Type B pancreatic cell (in vitro differentiated cells): ENCODE measurements at regions not wholly inside any gene's neighbourhood (a gene's known extent, or its start where the extent isn't known, plus 50 kb on each side); places are given as distances from the start of the nearest gene placed in this dataset.
A peak's percentile ranks its signal among the peaks of the same experiment; 100 is the strongest.

Source experiments
- DNase-seq: peaks from one replicate; pipeline ENCODE4 v3.0.0; 2021; ENCODE audit warnings: mixed read lengths; ENCODE audit not compliant: unreplicated experiment; ENCODE audit errors: extremely low spot score
- H3K27ac Mint-ChIP-seq: 2 replicates; pipeline ENCODE4 v1.8.0; 2021; ENCODE audit warnings: mild to moderate bottlenecking, mixed read lengths
- H3K27me3 Mint-ChIP-seq: 2 replicates; pipeline ENCODE4 v1.8.0; 2021; ENCODE audit warnings: mixed read lengths
- H3K36me3 Mint-ChIP-seq: 2 replicates; pipeline ENCODE4 v1.8.0; 2021; ENCODE audit warnings: mixed read lengths
- H3K4me1 Mint-ChIP-seq: one replicate; pipeline ENCODE4 v1.8.0; 2021; ENCODE audit warnings: mixed read lengths; ENCODE audit not compliant: unreplicated experiment
- H3K4me3 Mint-ChIP-seq: 2 replicates; pipeline ENCODE4 v1.8.0; 2021; ENCODE audit warnings: mild to moderate bottlenecking, mixed read lengths
- H3K9me3 Mint-ChIP-seq: 2 replicates; pipeline ENCODE4 v1.8.0; 2021; ENCODE audit warnings: mixed read lengths
- CTCF ChIP-seq: fragments of 200-600 bp; sonication (generic); conservative IDR thresholded peaks from 2 replicates; pipeline ENCODE4 v1.5.0; 2021; ENCODE audit warnings: antibody characterized with exemption, mild to moderate bottlenecking

- Mint-ChIP-seq H3K36me3 (no peaks in the 10 kb centered on the region), H3K9me3 (no peaks in the 10 kb centered on the region), H3K27me3 (peaks cover 10% of the 10 kb centered on the region), H3K4me3 (peak overlapping the region; percentile 34), H3K27ac (no peak overlapping the region), H3K4me1 (peaks cover 10% of the 10 kb centered on the region)
- DNase-seq, result no peak
- TF ChIP-seq CTCF, result no peak
These were observed 54.9 kb upstream of the BACE2 start for GRCh38 chr21:41112740-41113692.

DNA sequence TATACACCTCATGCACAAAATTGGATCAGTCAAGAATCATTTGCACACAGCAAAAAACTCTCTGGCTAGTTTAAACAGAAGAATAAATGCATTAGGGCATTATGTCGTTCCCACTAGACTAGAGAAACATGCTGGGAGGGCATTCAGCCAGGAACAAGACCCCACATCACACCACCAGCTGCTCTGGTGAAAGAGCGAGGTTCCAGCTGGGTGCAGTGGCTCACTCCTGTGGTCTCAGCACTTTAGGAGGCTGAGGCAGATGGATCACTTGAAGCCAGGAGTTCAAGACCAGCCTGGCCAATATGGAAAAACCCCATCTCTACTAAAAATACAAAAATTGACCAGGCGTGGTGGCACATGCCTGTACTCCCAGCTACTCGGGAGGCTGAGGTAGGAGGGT is 52.1 kb upstream of the BACE2 start:
- Mint-ChIP-seq H3K9me3 (no peaks in the 10 kb centered on the region), H3K27me3 (peaks cover 17% of the 10 kb centered on the region), H3K36me3 (no peaks in the 10 kb centered on the region), H3K4me3 (no peak overlapping the region), H3K27ac (no peak overlapping the region), H3K4me1 (peaks cover 10% of the 10 kb centered on the region)
- DNase-seq, result no peak
- no peak for TF ChIP-seq CTCF
